Suprapubic skin (tissue), 4 donors: ENCODE measurements at regions not wholly inside any gene's neighbourhood (a gene's known extent, or its start where the extent isn't known, plus 50 kb on each side); places are given as distances from the start of the nearest gene placed in this dataset.

Experiments
- DNase-seq, 2 donors: peaks; one replicate each; pipeline ENCODE4 v3.0.0-alpha.2; 2019; ENCODE audit warnings: low spot score in 2 of 2
- H3K27ac ChIP-seq: fragments of 200-600 bp; sonication (generic); one replicate; pipeline ENCODE4 v1.5.1; 2019
- H3K27me3 ChIP-seq: fragments of 200-600 bp; sonication (generic); one replicate; pipeline ENCODE4 v1.5.1; 2019
- H3K36me3 ChIP-seq: fragments of 200-600 bp; sonication (generic); one replicate; pipeline ENCODE4 v1.5.1; 2019
- H3K4me1 ChIP-seq: fragments of 200-600 bp; sonication (generic); one replicate; pipeline ENCODE4 v1.5.1; 2019
- H3K4me3 ChIP-seq: fragments of 200-600 bp; sonication (generic); one replicate; pipeline ENCODE4 v1.5.1; 2019; ENCODE audit warnings: mild to moderate bottlenecking
- H3K9me3 ChIP-seq: fragments of 200-600 bp; sonication (generic); one replicate; pipeline ENCODE4 v1.5.1; 2019
- CTCF ChIP-seq, 2 donors: fragments of 200-600 bp in 1 of 2; fragments of 450-650 bp in 1 of 2; sonication (generic) in 1 of 2; IDR thresholded peaks; one replicate each; pipeline ENCODE4 v1.5.1; 2016 to 2019; ENCODE audit warnings: antibody characterized with exemption in 2 of 2, mild to moderate bottlenecking in 1 of 2, moderate library complexity in 1 of 2
- EP300 ChIP-seq: sonication (generic); formaldehyde crosslinking; IDR thresholded peaks from one replicate; pipeline ENCODE4 v1.6.1; 2017; ENCODE audit warnings: antibody characterized with exemption
- POLR2A ChIP-seq, 2 donors: fragments of 450-650 bp; IDR thresholded peaks; one replicate each; pipeline ENCODE4 v1.6.1; 2017; ENCODE audit warnings: antibody characterized with exemption in 2 of 2, mild to moderate bottlenecking in 2 of 2, moderate library complexity in 2 of 2
- POLR2AphosphoS5 ChIP-seq, 3 donors: sonication (generic); formaldehyde crosslinking; IDR thresholded peaks; one replicate each; pipeline ENCODE4 v1.6.1; 2017; ENCODE audit warnings: antibody characterized with exemption in 3 of 3
- WGBS: methylation state at CpG from one replicate; pipeline ENCODE4 v1.1.5; 2018; 5-methylcytosine and 5-hydroxymethylcytosine counted together

- Histone ChIP-seq H3K4me3 (no peak overlapping the region), H3K9me3 (no peaks in the 10 kb centered on the region), H3K36me3 (no peaks in the 10 kb centered on the region), H3K4me1 (peaks cover 9% of the 10 kb centered on the region), H3K27me3 (no peaks in the 10 kb centered on the region), H3K27ac (no peak overlapping the region)
- DNase-seq, result no peak
- TF ChIP-seq EP300 (no peak), CTCF (IDR thresholded peaks at IDR 0.05) (no peak), POLR2AphosphoS5 (IDR thresholded peaks at IDR 0.05) (no peak), POLR2A (IDR thresholded peaks at IDR 0.05) (no peak)
These were observed 108.0 kb upstream of the CREB5 start for GRCh38 chr7:28304290-28304689.

- peaks cover 3% of the 10 kb centered on the region for H3K27me3 ChIP-seq
- no peaks in the 10 kb centered on the region for H3K36me3 ChIP-seq
- H3K4me1 ChIP-seq, result peaks cover under 1% of the 10 kb centered on the region
- 68% methylated on average over 4 of the region's 4 CpGs for WGBS
- no peak for TF ChIP-seq EP300
- no peak for TF ChIP-seq POLR2A (IDR thresholded peaks at IDR 0.05)
- TF ChIP-seq CTCF (IDR thresholded peaks at IDR 0.05), result no peak
- no peak for TF ChIP-seq POLR2AphosphoS5 (IDR thresholded peaks at IDR 0.05)
- DNase-seq, result no peak
- H3K9me3 ChIP-seq, result no peaks in the 10 kb centered on the region
- H3K4me3 ChIP-seq, result no peak overlapping the region
- no peak overlapping the region for H3K27ac ChIP-seq
These were observed 102.4 kb upstream of the CREB5 start for GRCh38 chr7:28309704-28310459.

- no peak for DNase-seq
- TF ChIP-seq EP300 (no peak), CTCF (IDR thresholded peaks at IDR 0.05) (no peak), POLR2AphosphoS5 (IDR thresholded peaks at IDR 0.05) (no peak), POLR2A (IDR thresholded peaks at IDR 0.05) (no peak)
- H3K36me3 ChIP-seq, result no peaks in the 10 kb centered on the region
- no peak overlapping the region for H3K27ac ChIP-seq
- WGBS, result 77% methylated on average over 6 of the region's 6 CpGs
- peaks cover 3% of the 10 kb centered on the region for H3K27me3 ChIP-seq
- peaks cover 6% of the 10 kb centered on the region for H3K4me1 ChIP-seq
- H3K4me3 ChIP-seq, result no peak overlapping the region
- no peaks in the 10 kb centered on the region for H3K9me3 ChIP-seq
These were observed 101.9 kb upstream of the CREB5 start for GRCh38 chr7:28310460-28310848.

- Histone ChIP-seq H3K4me3 (no peak overlapping the region), H3K4me1 (peaks cover 18% of the 10 kb centered on the region), H3K27me3 (peaks cover 3% of the 10 kb centered on the region), H3K9me3 (no peaks in the 10 kb centered on the region), H3K36me3 (no peaks in the 10 kb centered on the region), H3K27ac (no peak overlapping the region)
- TF ChIP-seq POLR2A (IDR thresholded peaks at IDR 0.05) (no peak), POLR2AphosphoS5 (IDR thresholded peaks at IDR 0.05) (no peak), EP300 (no peak), CTCF (IDR thresholded peaks at IDR 0.05) (no peak)
- no peak for DNase-seq
- 72% methylated on average over 12 of the region's 12 CpGs for WGBS
These were observed 100.6 kb upstream of the CREB5 start for GRCh38 chr7:28311670-28312069.

- Histone ChIP-seq H3K27ac (no peak overlapping the region), H3K27me3 (peaks cover 3% of the 10 kb centered on the region), H3K36me3 (no peaks in the 10 kb centered on the region), H3K4me3 (no peak overlapping the region), H3K9me3 (no peaks in the 10 kb centered on the region), H3K4me1 (peaks cover 19% of the 10 kb centered on the region)
- 81% methylated on average over 6 of the region's 6 CpGs for WGBS
- TF ChIP-seq EP300 (no peak), POLR2AphosphoS5 (IDR thresholded peaks at IDR 0.05) (no peak), CTCF (IDR thresholded peaks at IDR 0.05) (no peak), POLR2A (IDR thresholded peaks at IDR 0.05) (no peak)
- DNase-seq, result no peak
These were observed 99.4 kb upstream of the CREB5 start for GRCh38 chr7:28312948-28313347.
